IPS-NIHi7 (cell line): ENCODE measurements at regions not wholly inside any gene's neighbourhood (a gene's known extent, or its start where the extent isn't known, plus 50 kb on each side); places are given as distances from the start of the nearest gene placed in this dataset.

ENCODE experiments used
- DNase-seq: peaks from one replicate; pipeline ENCODE4 v3.0.0; 2012; ENCODE audit warnings: mixed read lengths; ENCODE audit errors: extremely low spot score

DNA sequence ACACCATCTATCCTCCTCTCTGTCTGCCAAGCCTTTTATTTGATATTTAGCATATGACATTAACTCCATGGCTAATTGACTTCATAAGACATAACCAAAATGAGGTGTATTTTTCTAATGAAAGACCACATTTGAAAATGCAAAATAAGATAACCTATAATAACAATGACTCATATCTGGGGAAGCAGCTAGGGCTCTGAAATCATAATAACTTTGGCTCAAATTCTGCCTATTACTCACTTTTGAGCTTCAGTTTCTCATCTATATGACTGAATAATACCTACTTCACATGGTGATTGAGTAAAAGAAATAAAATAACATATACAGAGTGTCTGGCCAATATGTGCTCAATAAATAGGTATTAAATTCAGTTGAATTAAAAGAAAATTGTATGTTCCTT is 1419.8 kb upstream of the TENM4 start:
- DNase-seq, result no peak

DNA sequence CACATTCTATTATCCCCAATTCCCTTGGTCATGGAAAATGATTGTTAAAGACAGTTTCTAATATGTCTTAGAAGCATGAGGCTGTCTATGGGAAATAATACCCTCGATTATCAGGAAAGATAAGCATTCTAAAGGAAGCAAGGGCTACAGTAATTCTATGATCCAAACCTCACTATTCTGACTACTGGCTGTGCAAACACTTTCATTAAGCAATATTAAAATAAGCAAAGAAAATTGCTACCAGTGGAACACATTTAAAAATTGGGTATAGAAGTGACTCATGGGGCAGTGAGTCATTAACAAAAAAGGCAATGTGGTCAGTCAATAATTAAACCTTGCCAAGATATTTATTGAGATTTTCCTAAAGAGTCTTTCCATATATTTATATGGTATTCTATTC is 1415.2 kb upstream of the TENM4 start:
- DNase-seq, result no peak

DNA sequence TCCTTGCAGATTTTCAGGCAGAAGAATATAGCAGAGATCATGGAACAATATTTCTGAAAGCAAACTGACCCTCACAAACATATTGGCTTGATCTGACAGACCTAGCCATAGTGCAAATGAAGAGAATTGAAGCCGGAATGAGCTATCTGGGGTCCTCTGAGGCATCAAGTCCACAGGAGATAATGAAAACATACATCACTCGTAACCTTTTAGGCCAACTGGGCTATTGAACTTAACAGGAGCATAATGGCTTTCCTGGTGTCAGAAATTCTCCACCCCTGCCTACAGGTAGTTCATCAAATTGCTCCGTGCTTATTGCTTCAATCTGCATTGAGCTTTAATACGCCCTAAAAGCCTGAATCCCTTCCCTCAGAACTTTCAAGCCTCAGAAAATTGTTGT is 1414.6 kb upstream of the TENM4 start:
- no peak for DNase-seq

DNA sequence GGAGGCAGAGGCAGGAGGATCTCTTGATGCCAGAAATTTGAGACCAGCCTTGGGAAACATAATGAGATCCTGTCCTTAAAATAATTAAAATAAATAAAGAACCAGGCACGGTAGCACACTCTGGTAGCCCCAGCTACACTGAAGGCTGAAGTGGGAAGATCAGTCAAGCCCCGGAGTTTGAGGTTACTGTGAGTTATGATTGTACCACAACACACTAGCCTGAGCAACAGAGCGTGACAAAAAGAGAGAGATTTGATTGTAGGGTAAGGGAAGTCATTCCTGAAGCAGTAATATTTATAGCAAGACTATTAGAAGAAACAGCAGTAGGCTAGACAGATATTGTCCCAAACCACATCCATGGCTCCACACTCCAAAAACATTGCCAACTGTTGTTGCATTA is 1408.4 kb upstream of the TENM4 start:
- DNase-seq, result no peak

DNA sequence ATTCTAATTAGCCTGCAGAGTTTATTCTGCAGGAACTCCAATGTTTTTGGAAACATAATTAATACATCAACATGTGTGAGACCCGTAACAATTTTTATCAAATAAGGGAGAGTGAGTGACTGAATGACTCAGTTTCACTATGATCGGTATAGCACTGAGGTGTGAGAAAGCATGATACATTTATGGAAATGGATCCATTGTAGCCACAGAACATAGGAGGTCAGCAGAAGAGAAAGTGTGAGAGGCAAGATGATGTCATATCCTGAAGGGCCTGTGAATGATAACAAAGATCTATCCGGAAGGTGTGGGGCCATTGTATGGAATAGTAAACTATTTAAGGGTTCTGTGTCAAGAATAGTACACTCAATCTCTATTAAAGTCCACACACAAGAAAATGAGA is 1406.1 kb upstream of the TENM4 start:
- no peak for DNase-seq

- no peak for DNase-seq
Observed at GRCh38 chr11:80846442-80846841, 1405.6 kb upstream of the TENM4 start.

DNA sequence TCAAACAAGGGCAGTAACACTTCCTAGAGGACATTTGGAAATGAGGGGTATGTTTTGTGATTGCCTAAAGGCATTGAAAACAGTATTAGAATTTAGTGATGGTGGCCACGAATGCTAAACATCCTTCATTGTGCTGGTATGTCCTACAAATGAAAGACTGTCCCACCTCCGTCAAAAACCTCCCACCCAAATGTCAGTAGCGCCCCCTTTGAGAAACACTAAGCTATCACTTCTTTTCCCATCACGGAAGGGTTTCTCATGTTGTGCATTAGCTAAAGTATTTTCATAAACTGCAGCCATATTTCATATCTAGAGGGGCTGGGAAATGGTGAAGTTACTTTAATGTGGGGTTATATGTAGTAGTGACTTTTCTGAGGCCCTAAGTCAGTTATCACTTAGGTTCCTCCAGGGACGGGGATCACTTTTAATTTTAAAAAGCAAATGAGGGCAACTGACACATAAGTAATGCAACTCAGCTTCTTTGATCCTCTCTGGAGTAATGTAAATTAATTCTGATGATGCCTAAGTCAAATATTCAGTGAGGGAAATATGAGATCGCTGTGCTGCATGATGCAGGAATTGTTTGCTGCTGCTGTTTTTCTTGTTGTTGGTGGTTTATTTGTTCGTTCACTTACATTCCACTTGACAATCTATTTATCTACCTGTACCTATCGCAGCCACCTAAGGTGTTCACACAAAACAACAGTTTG is 1403.4 kb upstream of the TENM4 start:
- DNase-seq, result peak; percentile 21

DNA sequence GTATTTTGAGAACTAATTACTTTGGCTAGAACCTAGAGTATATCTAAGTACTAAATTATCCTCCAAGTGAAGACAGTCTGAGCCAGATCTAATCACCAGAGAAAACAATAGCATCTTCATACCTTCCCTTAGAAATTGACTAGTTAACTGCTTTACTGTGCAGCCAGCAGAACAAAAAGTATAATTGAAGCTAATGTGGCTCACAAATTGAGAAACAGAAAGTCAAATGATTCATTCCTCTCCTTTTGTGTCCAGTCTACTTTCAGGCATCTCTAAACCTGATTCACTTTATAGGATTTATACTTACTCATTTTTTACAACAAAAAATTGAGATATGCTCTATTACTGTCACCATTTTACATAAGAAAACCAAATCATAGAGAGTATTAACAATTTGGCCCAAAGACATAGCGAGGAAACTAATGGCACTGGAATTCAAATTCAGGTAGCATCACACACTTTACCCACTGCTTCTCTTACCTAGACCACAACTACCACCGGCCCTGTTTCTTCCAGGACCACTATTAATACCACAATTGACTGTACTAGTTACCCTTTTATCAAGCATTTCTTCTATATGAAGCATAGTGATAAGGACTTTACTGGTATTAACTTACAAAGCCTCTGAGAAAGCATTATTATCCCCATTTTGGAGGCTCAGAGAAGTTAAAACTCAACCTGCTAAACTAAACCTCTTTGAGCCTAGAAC is 1402.6 kb upstream of the TENM4 start:
- no peak for DNase-seq

GRCh38 chr11:80842246-80842645 is 1401.4 kb upstream of the TENM4 start:
- no peak for DNase-seq

DNA sequence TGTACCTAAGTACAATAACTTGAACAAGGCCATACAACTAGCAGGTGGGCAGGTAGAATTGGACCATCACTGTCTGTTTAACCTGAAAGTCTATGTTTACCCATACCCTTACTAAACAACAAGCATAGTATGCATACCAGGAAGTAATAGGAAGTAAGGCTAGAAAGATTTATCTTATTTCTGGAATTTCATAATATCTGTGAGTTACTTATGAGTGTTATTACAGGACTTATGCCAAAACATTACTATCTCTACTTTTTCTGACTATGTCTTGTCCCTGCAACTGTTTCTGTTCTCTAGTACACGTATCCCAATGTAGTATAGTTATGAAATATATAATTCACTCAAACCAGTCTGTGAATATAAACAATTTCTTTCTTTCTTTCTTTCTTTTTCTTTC is 1400.8 kb upstream of the TENM4 start:
- DNase-seq, result no peak

- no peak for DNase-seq
Observed at GRCh38 chr11:80838153-80838552, 1397.3 kb upstream of the TENM4 start.

DNA sequence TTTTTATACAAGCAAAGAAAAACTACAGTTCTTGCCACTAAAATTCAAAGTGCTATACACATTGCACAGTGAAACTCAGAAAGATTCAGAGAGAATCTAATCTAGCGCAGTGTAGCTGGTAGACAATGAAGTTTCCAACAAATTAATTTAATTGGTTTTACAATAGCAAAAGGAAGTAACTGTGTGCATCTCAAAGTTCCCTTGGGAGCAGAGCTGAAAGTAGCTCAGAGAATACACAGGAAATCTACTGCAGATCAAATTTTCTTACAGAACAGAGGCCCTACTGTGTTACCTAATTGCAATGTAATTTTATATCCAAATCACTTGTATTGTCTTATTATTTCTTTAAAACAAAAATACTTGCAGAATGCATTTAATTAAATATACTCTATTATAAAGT is 1396.2 kb upstream of the TENM4 start:
- DNase-seq, result no peak

DNA sequence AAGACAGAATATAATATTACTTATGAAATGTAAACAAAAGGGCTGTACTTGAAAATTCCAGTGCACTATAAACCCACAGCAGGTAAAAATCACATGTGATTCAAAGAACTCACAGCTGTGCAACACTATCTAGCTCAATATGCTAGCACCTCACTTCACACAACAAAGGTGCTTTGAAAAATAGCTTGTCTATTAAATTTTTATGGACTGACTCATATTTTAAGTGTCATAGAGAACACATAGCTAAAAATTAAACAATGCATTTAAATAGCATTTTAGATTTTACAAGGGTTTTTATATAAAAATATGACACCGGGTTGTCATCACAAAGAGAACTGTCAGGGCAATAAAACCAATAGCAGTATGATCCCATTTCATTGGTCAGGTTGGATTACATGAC is 1390.5 kb upstream of the TENM4 start:
- no peak for DNase-seq

DNA sequence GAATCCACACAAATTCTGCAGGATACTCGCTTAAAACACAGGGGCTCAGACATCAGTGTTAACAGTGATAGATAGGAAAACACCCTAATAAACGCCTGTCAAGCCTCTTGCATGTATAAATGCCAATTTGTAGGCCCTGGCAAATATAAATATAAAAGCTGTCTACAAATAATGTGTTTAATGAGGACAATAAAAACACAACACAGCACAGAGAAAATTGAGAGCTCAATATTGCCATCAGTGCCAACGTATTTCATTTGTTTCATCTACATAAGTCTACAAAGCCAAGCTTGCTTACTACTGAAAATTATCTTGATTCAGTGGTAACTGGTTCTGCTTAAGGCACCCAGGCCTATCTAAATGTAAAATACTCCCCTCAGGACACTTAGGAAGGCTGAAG is 1387.0 kb upstream of the TENM4 start:
- DNase-seq, result no peak

DNA sequence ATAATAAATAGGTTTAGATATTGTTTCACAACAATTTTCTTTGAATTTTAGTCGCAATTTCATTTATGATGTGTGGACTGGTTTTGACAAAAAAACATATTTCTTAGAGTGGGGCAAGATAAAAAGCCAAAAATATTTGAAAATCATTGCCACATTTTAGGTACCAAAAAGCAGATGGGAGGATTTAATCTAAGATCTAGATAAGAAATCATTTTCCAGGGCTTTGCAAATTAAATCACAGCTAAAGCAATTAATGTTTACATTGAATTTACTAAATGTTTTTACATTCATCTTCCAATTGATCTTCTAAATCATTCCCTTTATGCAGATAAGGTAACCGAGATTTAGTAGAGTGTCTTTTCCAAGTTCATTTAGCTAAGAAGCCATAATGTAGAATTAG is 1386.0 kb upstream of the TENM4 start:
- DNase-seq, result no peak

DNA sequence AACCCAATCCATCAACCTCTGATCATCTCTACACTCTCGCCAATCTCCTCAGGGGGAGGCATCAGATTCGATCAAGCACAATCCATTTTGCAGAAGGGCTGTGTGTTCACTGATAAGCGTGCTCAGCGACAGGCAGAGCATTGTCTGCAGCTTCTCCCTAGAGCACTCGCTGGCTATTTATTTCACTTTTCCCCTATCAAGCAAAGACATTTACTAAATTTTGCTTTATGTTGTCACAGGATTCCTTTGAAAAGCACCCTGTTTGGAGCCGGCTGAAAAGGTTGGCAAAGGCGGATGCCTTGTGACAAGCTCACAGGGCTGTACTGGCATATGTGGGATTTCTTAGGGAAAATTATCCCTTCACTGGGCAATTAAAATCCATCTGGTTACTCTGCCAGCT is 1381.5 kb upstream of the TENM4 start:
- no peak for DNase-seq

- no peak for DNase-seq
Observed at GRCh38 chr11:80819271-80819670, 1378.4 kb upstream of the TENM4 start.

DNA sequence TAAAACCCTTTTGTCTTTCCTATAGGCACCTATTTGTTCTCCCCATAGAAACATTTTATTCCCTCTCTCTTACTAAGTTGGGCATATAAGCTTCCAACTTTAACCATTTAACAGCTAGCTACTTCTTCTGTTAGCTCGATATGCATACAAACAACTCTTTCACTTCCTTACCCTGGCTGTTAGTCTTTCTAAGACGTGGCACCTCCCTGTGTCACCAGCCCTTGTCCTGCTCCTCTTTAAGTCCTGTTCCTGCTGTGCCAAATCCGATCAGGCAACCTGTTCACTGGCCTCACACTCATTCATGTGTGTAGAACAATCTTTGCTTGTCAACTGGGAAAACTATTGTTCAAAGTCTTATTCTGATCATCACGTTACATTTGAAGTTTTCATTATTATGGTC is 1376.1 kb upstream of the TENM4 start:
- no peak for DNase-seq

DNA sequence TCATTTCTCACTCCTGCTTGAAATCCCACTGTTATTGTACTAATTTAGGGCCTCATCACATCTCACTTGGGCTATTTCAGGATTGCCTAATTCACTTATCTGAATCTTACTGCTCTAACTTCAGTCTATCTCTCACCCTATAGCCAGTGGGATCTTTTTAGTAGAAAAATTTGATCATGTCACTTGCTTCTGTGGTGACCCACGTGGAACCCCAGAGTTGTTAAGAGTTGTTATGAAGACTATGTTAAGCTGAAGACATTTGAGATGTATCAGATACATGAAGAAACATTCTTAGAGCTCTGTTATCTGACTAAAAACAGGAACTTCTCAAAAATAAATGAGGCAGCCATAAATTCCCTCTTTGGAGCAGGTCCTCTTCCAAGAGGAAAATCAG is 1375.6 kb upstream of the TENM4 start:
- DNase-seq, result no peak

DNA sequence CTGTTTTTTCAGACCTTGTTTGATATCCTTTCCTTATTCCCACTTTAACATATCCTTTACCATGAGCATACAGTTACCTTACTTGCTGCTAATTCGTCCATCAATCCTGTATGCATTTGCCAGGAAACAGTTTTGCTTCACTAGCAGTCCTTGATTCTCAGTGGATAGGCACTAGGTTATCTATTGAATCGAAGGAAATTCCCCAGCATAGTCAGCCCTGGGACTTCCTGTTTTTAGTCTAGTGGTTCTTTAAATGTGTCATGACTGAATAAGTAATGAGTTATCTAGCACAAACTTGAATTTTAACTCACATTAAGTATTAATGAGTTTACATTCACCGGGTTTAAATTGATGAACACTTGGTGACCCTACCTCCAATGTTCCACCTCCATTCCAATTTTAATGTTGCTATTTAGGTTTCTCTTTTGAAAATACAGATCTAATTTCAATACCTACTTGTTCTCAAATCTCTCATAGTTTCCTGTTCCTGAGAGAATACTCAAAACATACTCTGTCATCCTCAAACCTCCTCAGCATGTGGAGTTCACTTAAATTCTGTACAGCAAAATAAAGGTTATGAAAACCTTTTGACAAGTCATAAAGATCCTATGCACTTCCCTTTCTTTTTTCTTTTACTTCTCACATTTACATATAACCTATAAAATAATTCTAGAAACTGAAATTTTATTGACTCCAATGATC is 1375.1 kb upstream of the TENM4 start:
- no peak for DNase-seq

GRCh38 chr11:80814813-80815212 is 1374.0 kb upstream of the TENM4 start:
- no peak for DNase-seq

GRCh38 chr11:80810695-80811094 is 1369.9 kb upstream of the TENM4 start:
- DNase-seq, result no peak

GRCh38 chr11:80798174-80798573 is 1357.3 kb upstream of the TENM4 start:
- no peak for DNase-seq
